T47D (cell line): ENCODE measurements at regions not wholly inside any gene's neighbourhood (a gene's known extent, or its start where the extent isn't known, plus 50 kb on each side); places are given as distances from the start of the nearest gene placed in this dataset.

ENCODE experiments used
- DNase-seq, 2 experiments: peaks; one replicate each; pipeline versions ENCODE4 v3.0.0 to v3.0.0-alpha.2; 2011 to 2012; ENCODE audit warnings: low read depth in 1 of 2, low spot score in 1 of 2
- JUND ChIP-seq: IDR thresholded peaks from 2 replicates; pipeline ENCODE4 v1.6.1; 2012; ENCODE audit warnings: low read depth
- in situ Hi-C: cut with HindIII; loops from 2 replicates; pipeline ENCODE4 v1.10.0; 2016; ENCODE audit warnings: low sequenced_read_pairs, low pct_unique_long_range_greater_than_20kb

DNA sequence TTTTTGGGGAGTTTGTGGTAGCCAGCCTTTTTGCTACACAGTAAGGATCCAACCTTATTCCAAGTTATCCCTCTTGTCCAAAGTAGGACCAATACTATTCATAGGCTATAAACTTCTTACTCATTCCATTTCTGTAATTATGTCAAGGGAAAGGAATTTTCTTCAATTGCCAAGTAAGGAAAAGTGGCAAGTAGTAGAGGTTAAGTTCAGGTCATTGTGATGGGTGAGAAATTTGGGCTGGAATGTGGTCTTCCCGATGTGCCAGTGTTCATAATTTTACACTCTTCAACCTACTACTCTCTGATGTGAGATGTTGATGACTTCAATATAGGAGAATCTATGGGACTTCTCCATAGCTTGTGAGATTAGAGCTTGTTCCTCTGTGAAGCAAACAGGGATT is 648.8 kb downstream of the METTL15 start:
- no peak for DNase-seq
- TF ChIP-seq JUND: no peak
- in situ Hi-C loops: no loop called here

DNA sequence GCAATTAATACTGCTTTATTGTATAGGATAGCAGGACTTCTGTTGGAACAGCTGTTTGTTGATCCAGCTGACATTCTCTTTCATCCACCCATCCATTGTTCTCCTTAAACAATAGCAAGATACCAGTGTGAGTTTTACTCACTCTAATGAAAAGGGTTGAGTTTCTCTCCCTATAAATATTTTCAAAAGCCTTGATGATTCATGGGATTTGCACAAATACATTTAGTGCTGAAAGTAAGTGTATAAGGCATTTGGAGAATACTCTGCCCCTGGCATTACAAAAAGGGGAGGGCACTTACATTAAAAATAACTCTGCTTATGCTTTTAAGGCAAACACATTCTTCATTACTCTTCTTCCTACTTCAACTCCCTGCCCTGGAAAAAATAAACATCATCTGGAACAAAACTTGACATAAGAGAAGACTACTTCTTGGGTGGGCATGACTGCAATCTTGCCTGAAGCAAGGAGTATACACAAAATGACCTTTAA is 634.9 kb downstream of the METTL15 start:
- in situ Hi-C loops: no loop called here
- no peak for DNase-seq
- TF ChIP-seq JUND: no peak

DNA sequence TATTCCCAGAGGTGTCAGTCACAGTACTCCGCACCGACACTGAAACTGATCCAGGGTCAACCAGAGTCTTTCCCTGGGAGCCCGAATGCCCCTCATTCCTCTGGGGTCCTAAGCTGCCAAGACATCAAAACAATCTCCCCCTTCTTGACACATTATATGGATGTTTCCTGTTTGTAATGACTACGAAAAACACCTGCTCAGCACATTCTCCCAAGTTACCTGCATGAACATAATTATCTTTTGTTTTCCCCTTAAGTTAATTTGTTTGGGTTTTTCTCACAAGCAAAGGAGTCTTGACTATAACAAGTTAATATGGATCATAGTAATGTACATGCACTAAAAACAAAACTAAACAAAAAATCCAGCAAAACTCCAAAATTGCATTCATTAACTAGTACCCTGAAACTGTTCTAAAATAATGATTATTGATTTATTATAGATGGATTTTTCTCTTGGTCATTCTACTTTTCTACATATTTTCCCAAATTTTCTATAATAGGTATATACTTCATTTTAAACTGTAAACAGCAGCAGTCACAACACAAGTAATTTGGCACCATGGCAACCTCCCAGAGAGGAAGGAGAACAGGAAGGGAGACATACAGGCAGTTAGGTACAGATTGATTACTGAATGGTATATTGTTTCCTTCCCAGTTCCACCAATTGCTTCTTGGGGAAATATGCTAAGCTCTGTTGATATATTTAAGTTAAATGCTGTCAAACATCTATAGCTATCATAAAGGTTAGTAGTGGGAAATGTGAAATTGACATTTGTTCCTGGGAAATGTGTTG is 631.5 kb downstream of the METTL15 start:
- no peak for TF ChIP-seq JUND
- no peak for DNase-seq
- in situ Hi-C loops: no loop called here

DNA sequence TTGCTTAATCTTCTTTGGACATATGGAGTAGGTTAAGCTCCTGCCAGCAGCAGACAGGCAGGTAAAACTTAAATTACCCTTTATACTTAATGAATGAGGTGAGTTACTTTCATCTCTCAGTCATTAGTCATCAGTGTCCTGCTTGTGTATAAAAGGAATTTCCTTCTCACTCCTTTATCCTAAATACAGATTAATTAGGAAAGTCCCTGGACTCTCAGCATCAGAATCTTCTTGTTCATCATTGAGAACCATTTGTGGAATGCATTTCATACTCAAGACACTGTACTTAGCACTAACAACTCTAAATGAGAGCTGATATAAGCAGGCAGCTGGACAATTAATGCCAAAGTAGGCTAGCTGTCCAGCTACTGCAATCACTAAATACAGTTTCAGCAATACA is 630.4 kb downstream of the METTL15 start:
- DNase-seq: no peak
- in situ Hi-C loops: no loop called here
- no peak for TF ChIP-seq JUND

DNA sequence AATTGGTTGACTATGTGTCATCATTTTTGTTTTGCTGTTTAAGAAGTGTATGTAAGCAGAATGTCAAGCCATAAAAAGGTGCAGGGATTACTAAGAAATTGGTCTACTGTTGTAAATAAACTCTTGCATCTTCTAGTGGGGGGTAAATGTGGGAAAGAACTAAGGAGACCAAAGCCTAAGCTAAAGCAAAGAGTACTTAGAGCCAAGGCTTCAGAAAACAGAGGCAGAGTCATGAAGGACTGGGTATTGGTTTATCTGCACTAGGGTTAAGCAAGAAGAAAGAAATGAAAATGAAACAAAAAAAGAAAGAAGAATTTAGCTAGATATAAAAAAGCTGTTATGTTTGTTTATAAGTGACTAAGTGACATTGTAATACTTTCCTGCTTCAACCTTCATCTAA is 628.1 kb downstream of the METTL15 start:
- in situ Hi-C loops: no loop called here
- DNase-seq: no peak
- TF ChIP-seq JUND: no peak

DNA sequence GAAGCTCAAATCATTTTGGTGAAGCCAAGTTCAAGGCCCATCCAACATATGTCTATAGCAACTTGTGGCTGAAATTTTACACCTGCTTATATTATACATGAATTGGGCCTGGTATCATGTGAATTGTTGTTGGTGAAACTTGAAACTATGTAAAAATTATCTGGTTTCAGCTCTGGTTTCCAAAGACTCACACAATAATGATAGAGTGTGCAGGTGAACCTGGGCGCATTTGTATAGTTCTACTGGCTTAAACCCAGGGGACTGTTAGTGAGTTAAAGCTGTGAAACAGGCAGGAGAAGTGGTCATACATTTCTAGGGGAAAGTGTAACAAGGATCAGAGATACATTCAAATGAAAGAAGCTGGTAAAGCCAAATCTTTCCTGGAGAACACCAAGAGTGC is 627.3 kb downstream of the METTL15 start:
- TF ChIP-seq JUND: no peak
- in situ Hi-C loops: no loop called here
- DNase-seq: no peak

DNA sequence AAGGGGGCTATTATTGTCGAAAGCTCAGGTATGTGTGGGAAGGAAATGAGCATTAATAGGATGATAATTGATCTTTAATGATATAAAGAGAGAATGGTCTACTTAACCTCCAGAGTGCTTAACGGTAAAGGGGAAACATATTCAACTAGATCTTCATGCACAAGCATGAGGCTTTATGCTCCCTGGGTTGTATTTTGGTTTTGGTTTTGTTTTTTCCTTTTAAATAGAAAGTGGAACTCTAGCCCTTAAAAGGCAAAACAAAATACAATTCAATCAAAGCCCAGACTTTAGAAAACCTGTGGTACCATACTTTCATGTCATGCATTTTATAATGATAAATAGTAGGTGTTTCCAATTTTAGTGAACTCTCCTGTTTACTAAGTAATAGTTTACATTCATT is 622.7 kb downstream of the METTL15 start:
- in situ Hi-C loops: no loop called here
- no peak for TF ChIP-seq JUND
- no peak for DNase-seq

DNA sequence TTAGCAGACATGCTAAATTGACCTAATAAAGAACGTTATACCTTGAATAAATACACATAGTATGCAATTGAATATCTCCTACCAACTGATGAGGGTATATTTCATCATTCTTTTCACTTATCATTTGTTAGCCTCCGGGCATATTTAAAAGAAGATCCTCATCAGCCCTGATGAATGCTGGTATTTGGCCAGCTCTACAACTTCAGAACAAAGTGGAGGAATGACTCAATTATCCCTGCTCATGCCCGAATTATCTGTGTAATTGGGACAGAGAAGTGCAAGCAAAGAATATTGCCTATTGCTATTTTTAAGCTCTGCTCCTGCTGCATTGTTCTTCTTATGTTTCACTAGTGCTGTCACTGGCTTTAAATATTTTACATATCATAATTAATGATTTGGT is 622.1 kb downstream of the METTL15 start:
- no peak for TF ChIP-seq JUND
- in situ Hi-C loops: no loop called here
- no peak for DNase-seq

DNA sequence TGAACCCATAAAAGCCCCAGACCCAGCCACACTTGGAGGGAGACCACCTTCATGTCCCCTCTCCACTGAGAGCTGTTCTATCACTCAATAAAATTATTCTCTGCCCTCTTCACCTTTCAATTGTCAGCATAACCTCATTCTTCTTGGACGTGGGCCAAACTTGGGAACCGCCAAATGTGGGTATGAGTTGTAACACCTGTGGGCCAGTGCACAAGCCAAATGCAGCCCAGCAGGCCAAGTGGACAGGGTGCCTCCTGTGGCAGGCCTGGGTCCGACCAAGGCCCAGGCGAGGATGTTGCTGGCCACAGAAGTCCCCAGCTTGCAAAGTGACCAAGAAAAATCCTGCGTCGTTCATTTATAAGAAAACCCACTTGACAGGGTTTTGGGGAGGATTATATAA is 621.2 kb downstream of the METTL15 start:
- in situ Hi-C loops: no loop called here
- DNase-seq: no peak
- no peak for TF ChIP-seq JUND

DNA sequence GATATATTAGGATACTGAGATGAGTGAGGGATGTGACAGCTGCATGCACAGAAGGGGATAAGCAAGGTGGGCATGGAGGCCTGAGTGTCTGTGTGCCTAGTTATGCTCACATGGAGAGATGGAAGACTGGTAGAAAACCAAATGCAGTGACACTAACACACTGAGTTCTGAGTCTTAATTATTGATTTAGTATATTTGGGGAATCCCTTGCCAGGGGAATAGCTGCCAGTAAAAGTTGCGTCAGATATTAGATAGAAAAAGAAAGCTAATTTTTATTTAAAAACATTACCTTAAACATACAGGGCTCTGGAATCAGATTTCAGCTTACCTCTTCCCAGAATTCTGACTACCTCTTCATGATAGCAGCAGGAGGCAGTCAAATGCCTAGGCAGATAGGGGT is 620.5 kb downstream of the METTL15 start:
- no peak for DNase-seq
- no peak for TF ChIP-seq JUND
- in situ Hi-C loops: no loop called here

DNA sequence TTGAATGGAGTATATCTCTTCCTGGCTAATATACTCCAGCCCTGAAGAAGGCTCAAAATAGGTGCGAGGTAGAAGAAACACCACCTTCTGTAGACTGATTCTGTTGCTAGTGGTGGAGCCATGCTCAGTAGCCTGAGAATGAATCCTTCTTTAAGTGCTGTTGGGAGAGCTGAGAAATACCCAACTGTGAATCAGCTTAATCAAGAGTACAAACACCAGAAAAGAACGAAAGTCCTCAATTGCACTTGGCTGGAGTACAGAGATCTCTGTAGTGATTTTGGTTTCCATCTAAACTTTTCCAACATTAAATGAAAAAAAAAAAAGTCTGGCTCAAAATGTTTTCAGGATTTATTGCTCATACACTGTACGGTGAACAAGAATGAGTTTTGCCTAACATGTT is 619.1 kb downstream of the METTL15 start:
- DNase-seq: no peak
- in situ Hi-C loops: no loop called here
- TF ChIP-seq JUND: no peak

DNA sequence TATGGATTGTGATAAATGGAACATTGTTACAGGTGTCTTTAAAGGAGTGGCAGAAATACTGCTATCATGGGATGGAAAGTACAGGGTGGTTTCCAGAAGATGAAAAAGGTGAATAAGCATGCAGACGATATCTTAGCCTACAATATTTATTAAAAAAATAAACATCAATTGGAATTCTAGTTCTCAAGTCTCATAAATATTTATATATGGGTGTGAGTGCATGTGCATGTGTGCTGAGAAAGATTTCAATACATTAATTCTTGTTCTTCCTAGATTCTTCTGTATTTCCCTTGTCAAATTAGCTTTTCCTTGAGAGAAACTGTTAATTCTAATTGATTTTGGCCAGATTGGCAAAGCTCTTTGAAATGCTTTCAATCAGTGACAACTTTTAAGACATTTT is 618.2 kb downstream of the METTL15 start:
- DNase-seq: no peak
- in situ Hi-C loops: no loop called here
- no peak for TF ChIP-seq JUND

DNA sequence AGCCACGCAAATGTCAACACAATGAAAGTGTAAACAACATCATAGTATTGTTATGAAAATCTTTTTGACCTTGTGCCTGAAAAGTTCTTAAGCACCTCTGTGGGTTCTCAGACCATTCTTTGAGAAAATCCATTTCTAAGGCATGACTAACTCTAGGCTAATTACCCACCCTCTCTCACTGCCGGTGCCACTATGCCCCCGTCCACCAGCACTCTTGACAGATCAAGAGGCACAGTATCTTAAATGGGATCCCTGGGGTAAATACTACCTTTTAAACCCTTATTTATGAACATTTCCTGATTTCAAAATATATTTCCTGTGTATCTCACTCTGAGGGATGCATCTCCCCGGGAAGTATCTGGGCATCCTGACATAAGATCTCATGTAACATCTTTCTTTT is 607.5 kb downstream of the METTL15 start:
- TF ChIP-seq JUND: no peak
- in situ Hi-C loops: no loop called here
- DNase-seq: no peak

DNA sequence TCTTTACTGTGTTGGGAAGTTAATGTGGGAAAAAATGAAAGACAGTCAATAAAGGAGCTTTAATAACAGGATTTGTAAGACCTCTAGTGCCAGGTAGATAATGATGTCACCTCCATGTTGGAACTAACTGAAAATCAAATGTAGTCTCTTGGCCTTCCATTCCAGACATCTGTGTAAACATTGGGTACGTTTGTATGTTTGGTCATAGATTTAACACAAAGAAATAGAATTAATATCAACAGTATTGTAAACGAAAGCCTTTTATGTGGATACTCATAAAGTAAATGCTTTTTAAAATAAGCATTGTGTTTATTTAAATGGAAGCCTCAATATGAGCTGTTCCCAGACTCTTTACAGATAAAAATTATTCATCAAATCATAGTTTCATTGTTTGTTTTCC is 605.7 kb downstream of the METTL15 start:
- in situ Hi-C loops: no loop called here
- no peak for TF ChIP-seq JUND
- no peak for DNase-seq

DNA sequence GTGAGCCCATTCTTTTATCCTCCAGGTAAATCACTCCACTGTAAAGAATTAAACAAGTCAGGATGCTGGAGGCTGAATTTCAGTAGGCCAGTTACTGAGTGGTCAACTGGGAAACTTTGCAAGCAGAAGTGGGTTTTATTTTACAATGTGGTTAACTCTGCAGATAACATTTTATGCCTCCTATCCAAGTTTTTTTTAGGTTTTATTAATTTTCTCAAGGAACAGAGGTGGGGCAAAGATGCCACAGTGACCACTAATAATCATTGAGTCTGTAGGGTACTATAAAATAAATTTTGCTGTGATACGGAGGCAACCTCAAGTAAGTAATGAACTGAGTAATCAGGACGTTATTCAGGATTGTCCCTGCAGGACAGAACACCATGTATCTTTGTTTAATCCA is 599.9 kb downstream of the METTL15 start:
- TF ChIP-seq JUND: no peak
- DNase-seq: no peak
- in situ Hi-C loops: no loop called here
